ENCODE measurements at regions not wholly inside any gene's neighbourhood (a gene's known extent, or its start where the extent isn't known, plus 50 kb on each side); places are given as distances from the start of the nearest gene placed in this dataset.

DNA sequence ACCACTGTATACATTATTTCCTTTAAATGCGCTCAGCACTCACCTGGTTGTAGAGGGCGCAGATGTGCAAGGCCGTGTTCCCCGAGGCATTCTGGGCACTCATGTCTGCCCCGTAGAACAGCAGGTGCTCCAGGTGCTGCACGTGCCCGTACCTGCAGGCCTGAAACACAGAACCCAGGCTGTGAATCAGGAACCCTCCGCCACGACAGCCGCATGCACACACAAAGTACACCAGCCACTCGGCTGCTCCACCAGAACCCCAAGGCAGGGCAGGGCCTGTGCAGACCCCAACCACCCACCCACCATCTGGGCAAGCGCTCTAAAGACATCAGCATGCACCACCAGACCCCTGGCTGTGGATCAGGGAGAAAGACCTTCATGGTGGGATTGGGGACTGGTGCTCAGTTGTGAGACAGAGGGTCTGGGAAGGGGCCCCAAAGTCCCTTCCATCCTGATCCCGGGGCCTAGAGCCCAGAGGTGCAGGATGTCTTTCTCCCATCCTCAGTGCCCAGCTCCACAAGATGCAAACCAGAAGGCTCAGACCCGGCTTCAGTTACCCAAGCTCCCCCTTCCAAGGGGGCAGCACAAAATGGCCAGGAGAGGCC, 177.2 kb downstream of the SHANK2 start:
- DNase-seq (ENCODE audit: low spot score) = no peak

DNA sequence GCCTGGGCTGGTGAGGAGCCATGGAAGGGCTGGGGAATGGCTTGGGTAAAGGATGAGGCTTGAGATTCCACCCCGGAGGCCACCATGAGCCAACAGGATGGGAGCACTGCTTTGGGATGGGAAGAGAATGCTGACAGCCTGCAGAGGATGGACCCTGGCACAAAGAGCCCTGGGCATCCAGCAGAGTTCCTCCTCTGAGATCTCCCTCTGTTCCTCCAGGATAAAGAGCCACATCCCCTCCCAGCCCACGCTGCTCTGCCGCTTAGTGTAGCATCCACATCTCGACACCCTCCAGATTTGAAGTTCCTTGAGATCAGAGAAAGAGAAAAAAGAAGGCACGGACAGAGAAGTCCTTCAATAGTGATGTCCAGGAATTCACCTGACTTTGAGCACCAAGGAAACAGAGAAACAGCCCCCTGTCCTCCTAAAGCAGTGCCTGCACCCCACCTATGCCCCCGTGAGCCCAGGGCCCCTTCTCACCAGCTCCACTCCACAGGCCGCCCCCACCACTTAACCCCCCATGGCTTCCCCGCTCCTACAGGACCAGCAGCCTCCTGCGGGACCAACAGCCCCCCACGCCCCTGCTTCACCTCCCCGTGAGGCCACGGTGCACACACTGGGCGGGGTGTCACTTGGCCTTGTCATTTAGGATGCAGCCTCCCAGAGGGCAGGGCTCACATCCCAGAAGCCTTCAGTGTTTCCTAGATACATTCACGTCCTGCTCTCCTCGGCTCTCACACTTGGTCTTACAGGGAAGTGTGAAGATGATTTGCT, 180.5 kb downstream of the SHANK2 start:
- no peak for DNase-seq (ENCODE audit: low spot score)

DNA sequence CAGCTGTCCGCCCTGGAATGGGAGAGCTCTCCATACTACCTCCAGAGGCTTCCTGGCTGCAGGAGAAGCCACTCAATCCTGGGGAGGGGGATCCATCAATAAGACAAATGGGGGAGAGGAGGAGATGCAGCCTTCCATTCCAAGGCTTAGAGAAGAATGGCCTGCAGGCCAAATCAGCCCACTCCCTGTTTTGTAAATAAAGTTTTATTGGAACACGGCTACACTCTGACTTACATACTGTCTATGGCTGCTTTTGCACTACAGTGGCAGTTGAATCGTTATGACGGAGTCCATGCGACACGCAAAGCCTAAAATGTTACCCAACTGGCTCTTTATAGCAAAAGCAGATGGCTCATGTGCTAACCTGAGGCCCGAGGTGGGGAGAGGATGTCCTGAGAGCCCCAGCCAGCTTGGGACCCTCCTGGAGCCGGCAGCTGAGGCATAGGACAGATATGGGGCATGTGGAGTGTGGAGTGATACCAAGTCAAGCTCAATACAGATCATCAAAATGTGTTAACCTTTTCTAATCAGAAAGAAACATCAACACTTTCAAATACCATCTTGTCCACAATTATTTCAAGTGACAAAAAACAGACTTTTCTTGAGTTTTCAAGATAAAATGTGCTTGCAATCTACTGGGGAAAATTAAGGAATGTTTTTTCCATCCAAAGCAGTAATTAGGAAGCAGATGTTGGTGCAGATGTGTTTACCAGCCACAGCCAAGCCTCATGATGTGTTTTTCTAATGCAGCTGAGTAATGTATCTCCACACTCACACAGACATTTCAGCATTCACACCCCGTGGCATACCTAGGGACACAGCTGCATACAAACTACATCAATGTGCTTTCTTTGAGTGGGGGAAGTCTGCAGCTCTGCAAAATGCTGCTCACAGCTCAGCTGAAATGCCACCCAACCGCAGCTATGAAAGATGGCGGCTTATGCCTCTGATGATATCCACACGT, 181.6 kb downstream of the SHANK2 start:
- no peak for DNase-seq (ENCODE audit: low spot score)

DNA sequence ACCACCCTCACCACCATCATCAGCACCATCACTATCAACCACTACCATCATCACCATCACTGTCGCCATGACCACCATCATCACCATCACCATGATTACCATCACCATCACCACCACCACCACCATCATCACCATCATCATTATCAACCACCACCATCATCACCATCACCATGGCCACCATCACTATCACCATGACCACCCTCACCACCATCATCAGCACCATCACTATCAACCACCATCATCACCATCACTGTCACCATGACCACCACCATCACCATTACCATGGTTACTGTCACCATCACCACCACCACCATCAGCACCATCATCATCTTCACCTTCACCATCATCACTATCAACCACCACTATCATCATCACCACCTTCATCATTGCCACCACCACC, 183.4 kb downstream of the SHANK2 start:
- DNase-seq (ENCODE audit: low spot score) = no peak

DNA sequence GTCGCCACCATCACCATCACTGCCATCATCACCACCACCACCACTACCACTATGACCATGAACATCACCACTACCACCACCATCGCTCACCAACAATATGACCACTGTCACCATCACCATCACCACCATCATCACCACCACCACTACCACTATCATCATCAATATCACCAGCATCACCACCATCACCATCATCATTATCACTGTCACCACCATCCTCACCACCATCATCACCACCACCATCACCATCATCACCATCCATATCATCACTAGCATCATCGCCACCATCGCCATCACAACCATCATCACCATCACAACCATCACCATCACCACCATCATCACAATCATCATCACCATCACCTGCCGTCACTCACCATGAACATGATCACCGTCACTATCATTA, 184.6 kb downstream of the SHANK2 start:
- DNase-seq (ENCODE audit: low spot score) = no peak

DNA sequence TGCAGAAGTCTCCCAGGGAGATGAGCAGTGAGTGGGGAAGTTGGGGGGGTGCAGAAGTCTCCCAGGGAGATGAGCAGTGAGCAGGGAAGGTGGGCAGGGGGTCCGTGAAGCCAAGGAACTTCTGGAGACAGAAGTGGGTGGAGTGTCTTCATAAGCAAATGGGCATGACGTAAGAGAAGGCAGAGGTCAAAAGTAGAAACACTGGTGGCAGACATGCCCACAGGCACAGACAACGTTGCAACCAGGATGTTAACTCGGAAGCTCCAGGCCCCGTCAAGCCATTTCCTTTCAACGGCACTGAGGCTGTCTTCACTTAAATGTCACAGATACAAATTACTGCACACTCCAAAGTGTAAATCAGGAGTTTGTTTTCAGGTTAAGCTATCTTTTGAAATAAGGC, 186.1 kb downstream of the SHANK2 start:
- DNase-seq (ENCODE audit: low spot score) = no peak

GRCh38 chr11:71065841-71066240, 186.5 kb downstream of the SHANK2 start:
- DNase-seq (ENCODE audit: low spot score) = no peak

GRCh38 chr11:71064702-71065515, 187.5 kb downstream of the SHANK2 start:
- no peak for DNase-seq (ENCODE audit: low spot score)

- DNase-seq (ENCODE audit: low spot score) = no peak
Measured at GRCh38 chr11:71064183-71064582, 188.2 kb downstream of the SHANK2 start.

DNA sequence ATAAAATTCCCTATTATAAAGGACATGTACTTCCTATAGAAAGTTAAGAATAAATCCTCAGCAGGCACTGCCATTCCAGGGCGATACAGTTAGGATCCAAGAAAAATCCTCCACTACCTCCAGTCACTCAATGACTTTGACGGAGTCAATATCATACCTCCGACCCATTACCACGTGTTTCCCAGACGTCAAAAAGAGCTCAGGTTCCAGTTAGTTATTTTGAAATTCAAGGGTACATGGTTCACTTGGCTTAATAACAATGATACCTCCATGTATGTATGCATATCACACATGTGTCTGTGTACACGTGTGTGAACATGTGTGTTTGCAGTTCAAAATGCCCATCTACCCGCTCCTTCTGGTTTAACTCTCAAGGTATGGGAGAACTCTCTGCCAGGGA, 189.2 kb downstream of the SHANK2 start:
- no peak for DNase-seq (ENCODE audit: low spot score)

DNA sequence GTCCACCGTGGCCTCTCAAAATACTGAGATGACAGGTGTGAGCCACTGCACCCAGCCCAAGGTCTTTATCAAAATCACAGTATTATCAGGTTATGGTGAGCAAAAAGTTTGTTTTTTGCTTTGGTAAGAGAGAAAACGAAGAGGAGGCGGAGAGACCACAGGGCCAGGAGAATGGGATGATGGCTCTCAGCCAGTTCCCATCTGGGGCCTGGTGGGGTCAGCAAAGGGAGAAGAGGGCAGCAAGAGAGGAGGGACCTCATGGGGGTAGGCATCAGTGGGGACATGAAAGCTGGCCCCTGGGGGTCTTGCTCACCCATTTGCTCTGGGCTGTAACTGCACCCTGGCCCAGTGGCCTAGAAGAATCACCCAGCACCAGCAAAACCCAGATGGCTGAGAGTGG, 190.2 kb downstream of the SHANK2 start:
- DNase-seq (ENCODE audit: low spot score) = no peak

DNA sequence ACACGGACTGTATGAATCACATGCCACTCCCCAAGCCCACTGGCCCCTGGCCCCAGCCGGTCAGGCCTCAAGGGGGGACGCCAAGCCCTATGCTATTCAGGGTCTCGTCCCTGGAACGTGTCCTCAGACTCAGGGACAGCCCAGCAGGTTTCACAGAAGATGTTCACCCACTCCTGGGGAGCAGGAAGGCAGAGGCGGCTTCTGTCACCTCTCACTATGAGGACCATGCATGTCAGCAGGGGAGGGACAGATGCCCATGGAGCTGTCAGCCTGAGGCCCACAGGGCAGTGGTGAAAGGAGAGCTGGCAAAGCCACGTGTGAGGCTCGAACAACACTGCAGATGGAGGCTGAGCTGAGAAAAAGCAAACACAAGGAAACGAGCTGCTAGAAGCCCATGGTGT, 192.0 kb downstream of the SHANK2 start:
- no peak for DNase-seq (ENCODE audit: low spot score)

GRCh38 chr11:71059662-71060061, 192.7 kb downstream of the SHANK2 start:
- DNase-seq (ENCODE audit: low spot score) = no peak

DNA sequence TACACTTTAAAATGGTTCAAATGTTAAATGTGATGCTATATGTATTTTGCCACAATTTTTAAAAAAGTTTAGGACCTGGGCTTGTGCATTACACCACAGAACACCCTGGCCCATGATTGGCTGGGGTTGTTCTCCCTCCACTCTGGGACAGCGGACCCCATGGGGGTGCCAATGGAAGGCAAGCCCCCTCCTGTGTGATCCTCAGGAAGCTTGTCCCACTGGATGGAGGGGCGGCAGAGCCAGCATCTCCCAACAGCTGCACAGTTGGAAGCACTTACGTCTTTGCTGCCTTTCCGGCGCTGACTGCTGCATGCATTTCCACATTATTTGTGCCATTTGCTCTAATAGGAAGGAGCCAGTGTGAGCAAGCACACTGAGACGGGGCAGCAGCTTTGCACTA, 196.5 kb downstream of the SHANK2 start:
- DNase-seq (ENCODE audit: low spot score) = no peak
